ENCODE measurements at regions not wholly inside any gene's neighbourhood (a gene's known extent, or its start where the extent isn't known, plus 50 kb on each side); places are given as distances from the start of the nearest gene placed in this dataset.

GRCh38 chr2:19216676-19217602 lies 141.5 kb downstream of the OSR1 start:
- TF ChIP-seq EP300 (IDR thresholded peaks at IDR 0.05), result no peak
- TF ChIP-seq CTCF (IDR thresholded peaks at IDR 0.05), result no peak
- no peak for TF ChIP-seq POLR2A (IDR thresholded peaks at IDR 0.05)
- Histone ChIP-seq H3K9me3 (no peaks in the 10 kb centered on the region), H3K36me3 (no peaks in the 10 kb centered on the region), H3K27ac (no peak overlapping the region), H3K27me3 (no peaks in the 10 kb centered on the region), H3K4me3 (no peak overlapping the region), H3K4me1 (no peaks in the 10 kb centered on the region)
- DNase-seq (ENCODE audit: low spot score in 2 of 2), result no peak
- 88 to 92% methylated on average over 2 of the region's 2 CpGs for WGBS, 2 donors

- TF ChIP-seq EP300 (IDR thresholded peaks at IDR 0.05) (no peak), CTCF (IDR thresholded peaks at IDR 0.05) (no peak)
- no peaks in the 10 kb centered on the region for H3K9me3 ChIP-seq
- no peak for DNase-seq (ENCODE audit: low spot score in 2 of 2)
- H3K4me3 ChIP-seq, result no peak overlapping the region
- H3K27ac ChIP-seq, result no peak overlapping the region
- H3K27me3 ChIP-seq, result no peaks in the 10 kb centered on the region
- 86 to 91% methylated on average over 2 of the region's 2 CpGs for WGBS, 2 donors
- H3K36me3 ChIP-seq, result no peaks in the 10 kb centered on the region
- no peaks in the 10 kb centered on the region for H3K4me1 ChIP-seq
These were observed 142.2 kb downstream of the OSR1 start for GRCh38 chr2:19216238-19216637.

- WGBS, 2 donors, result 77 to 87% methylated on average over 5 of the region's 5 CpGs
These were observed 143.6 kb downstream of the OSR1 start for GRCh38 chr2:19214682-19215391.

GRCh38 chr2:19209575-19210341 lies 148.7 kb downstream of the OSR1 start:
- Histone ChIP-seq H3K9me3 (no peaks in the 10 kb centered on the region), H3K27ac (no peak overlapping the region), H3K27me3 (no peaks in the 10 kb centered on the region), H3K4me1 (no peaks in the 10 kb centered on the region), H3K4me3 (no peak overlapping the region), H3K36me3 (no peaks in the 10 kb centered on the region)
- DNase-seq (ENCODE audit: low spot score in 2 of 2), result no peak
- TF ChIP-seq POLR2A (IDR thresholded peaks at IDR 0.05) (no peak), EP300 (IDR thresholded peaks at IDR 0.05) (no peak), CTCF (IDR thresholded peaks at IDR 0.05) (no peak)
- 87 to 90% methylated on average over 7 of the region's 7 CpGs for WGBS, 2 donors

More at GRCh38 chr2:19214682-19215391, 143.6 kb downstream of the OSR1 start:
- Histone ChIP-seq H3K27me3 (no peaks in the 10 kb centered on the region), H3K36me3 (no peaks in the 10 kb centered on the region), H3K9me3 (no peaks in the 10 kb centered on the region), H3K27ac (no peak overlapping the region), H3K4me1 (no peaks in the 10 kb centered on the region), H3K4me3 (no peak overlapping the region)
- TF ChIP-seq POLR2A (IDR thresholded peaks at IDR 0.05) (no peak), EP300 (IDR thresholded peaks at IDR 0.05) (no peak), CTCF (IDR thresholded peaks at IDR 0.05) (no peak)
- DNase-seq (ENCODE audit: low spot score in 2 of 2), result no peak
